Activated CD4-positive, CD25-positive, alpha-beta regulatory T cell treated with anti-CD3 and anti-CD28 coated beads, Interleukin-2, amount 50 U/mL, for 16 hours (primary cell): ENCODE measurements at regions not wholly inside any gene's neighbourhood (a gene's known extent, or its start where the extent isn't known, plus 50 kb on each side); places are given as distances from the start of the nearest gene placed in this dataset.
"Not testable (repeated sequence)": the region's sequence is repeated elsewhere in the genome, so short reads cannot be mapped to it uniquely, and the experiment has no call there.

Experiments
- DNase-seq: peaks from one replicate; pipeline ENCODE4 v3.0.0-alpha.2; 2020; ENCODE audit warnings: low read depth, low spot score

DNA sequence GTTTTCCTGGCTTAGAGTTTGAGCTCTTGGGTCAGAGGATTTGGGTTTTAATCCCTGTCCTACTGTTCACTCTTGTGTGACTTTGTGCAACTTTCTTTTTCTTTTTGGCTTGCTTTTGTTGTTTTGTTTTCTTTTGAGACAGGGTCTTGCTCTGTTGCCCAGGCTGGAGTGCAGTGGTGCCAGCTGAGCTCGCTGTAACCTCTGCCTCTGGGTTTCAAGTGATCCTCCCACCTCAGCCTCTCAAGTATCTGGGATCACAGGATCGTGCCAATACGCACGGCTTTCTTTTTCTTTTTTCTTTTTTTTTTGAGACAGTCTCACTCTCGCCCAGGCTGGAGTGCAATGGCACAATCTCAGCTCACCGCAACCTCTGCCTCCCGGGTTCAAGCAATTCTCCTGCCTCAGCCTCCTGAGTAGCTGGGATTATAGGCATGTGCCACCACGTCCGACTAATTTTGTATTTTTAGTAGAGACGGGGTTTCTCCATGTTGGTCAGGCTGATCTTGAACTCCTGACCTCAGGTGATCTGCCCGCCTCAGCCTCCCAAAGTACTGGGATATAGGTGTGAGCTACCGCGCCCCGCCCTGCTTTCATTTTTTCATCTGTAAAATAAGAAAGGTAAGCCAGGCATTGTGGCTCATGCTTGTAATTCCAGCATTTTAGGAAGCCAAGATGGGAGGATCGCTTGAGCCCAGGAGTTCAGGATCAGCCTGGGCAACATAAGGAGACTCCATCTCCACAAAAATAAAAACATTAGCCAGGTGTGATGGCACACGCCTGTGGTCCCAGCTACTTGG lies 76.1 kb upstream of the ZNF217 start:
- DNase-seq, result not testable (repeated sequence)

DNA sequence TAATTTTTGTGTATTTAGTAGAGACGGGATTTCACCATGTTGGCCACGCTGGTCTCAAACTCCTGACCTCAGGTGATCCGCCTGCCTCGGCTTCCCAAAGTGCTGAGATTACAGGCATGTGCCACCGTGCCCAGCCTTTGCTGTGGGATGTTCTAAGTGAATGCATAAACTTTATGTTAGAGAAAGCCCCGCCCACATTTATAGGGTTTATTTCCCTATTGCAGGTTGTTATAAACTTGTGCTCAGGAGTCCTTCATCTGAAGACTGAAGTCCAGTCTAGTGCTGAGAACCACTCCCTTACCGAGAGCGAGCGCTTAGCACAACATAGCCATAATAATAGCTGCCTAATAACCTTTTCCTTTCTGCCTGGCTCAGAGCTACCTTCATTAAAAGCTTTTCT lies 75.4 kb upstream of the ZNF217 start:
- no peak for DNase-seq

DNA sequence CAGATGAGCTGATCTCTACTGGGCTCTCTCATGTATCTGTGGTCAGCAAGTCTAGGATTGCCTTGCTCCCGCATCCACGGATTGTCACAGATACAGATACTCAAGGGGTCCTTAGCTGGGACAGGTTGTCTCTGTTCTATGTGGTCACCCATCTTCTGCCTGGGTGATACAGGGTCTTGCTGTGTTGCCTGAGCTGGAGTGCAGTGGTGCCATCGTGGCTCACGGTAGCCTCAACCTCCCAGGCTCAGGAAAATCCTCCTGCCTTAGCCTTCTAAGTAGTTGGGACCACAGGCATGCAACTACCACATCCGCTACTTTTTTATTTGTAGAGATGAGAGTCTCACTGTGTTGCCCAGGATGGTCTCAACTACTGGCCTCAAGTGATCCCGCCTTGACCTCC lies 72.5 kb upstream of the ZNF217 start:
- no peak for DNase-seq

DNA sequence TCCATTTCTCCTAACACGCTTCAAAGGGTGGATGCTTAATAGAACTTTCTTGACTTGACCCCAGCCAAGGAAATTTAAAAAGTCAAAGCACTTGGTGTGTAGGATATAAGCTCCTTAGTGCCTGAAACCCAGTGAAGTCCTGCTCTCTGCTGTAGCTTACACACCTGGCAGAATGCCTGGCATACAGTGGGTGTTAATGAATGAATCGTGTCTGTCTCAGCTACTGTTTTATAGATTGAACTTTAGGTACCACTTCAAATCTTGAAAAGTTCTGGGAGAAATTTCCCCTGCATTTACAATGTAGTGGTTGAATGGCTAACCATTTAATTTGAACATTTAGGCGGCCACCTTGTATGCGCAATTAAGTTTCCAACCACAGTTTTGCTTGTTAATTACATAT lies 70.5 kb upstream of the ZNF217 start:
- DNase-seq, result no peak

DNA sequence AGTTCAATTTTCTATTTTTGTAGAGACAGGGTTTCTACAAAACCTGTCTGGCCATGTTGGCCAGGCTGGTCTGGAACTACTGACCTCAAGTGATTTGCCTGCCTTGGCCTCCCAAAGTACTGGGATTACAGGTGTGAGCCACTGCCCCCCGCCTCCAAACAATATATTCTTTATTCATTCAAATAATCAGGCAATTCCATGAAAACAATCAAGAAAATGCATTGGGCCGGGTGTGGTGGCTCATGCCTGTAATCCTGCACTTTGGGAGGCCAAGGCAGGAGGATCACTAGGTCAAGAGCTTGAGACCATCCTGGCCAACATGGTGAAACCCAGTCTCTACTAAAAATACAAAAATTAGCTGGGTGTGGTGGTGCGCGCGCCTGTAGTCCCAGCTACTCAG lies 69.9 kb upstream of the ZNF217 start:
- DNase-seq, result not testable (repeated sequence)

DNA sequence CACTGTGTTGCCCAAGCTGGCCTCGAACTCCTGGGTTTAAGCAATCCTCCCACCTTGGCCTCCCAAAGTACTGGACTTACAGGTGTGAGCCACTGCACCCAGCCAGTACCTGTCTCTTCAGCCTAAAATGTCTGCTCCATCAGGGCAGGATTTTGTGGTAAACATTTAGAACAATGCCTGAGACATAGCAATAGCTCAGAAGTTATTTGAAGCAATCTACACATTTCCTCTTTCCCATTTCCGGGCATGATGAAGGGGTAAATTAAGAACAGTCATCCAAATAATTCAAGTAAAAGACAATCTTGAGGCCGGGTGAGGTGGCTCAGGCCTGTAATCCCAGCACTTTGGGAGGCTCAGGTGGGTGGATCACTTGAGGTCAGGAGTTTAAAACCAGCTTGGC lies 69.0 kb upstream of the ZNF217 start:
- DNase-seq, result no peak

DNA sequence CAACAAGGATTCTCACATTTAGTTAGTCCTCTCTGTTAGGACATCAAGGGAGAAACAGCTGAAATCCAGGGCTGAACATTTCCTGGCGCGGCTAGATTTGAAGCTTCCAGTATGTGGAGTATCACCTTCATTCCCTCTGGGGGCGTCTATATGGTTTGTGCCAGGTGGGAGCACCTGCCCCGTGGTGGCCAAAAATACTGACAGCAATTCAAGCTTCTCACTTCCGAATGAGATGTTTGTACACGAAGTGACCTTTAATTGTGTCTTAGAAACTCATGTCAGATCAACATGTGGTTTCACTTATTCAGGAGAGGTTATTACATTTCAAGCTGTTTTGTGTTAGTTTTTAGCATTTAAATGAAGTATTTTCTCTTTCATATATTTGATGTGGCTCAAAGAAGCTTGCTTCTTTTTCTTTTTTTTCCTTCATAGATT lies 67.3 kb upstream of the ZNF217 start:
- no peak for DNase-seq

DNA sequence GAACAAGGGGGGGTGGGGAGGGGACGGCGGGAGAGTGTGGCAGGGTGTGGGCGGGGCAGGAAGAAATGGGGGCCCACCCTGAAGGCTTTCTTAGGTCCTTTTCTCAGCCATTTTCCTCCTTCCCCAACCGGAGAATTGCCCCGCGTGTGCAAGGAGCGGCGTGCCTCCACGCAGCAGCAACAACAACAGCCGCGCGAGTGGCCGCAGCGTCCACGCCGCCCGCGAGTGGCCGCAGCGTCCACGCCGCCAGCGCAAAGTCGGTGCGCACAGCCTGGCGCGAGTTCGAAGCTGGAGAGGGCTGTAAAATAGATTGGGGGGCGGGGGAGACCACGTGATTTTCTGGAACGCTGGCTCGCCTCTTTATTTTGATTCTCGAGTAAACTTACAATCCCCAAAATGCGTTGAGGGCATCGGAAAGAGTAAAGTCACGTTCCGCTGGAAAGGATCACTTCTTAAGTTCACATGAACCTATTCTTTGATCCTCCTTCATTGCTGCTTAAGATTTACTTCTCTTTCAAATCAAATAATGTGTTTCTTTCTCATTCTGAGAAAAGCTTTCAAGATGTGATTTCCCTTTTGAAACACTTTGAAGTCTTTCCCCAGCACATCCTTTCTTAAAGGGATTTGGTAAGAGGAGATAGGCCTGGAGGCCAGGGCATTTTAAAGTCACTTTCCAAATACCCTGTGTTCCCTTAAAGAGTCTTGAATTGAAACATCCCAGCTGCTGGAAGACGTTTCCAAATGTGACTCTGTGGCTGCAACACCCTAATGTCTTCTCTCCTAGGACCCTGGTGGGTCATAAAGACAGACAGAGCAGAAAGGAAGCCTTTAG lies 66.7 kb upstream of the ZNF217 start:
- no peak for DNase-seq

DNA sequence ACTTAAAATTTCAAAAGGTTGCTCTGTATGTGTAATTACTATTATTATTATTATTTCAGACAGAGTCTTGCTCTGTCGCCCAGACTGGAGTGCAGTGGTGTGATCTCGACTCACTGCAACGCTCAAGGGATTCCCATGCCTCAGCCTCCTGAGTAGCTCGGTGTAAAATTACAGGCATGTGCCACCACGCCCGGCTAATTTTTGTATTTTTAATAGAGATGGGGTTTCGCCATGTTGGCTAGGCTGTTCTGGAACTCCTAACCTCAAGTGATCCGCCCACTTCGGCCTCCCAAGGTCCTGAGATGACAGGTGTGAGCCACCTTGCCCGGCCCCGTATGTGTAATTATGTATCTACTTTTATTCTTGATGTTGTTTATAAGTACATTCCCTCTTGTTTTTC lies 65.3 kb upstream of the ZNF217 start:
- no peak for DNase-seq

DNA sequence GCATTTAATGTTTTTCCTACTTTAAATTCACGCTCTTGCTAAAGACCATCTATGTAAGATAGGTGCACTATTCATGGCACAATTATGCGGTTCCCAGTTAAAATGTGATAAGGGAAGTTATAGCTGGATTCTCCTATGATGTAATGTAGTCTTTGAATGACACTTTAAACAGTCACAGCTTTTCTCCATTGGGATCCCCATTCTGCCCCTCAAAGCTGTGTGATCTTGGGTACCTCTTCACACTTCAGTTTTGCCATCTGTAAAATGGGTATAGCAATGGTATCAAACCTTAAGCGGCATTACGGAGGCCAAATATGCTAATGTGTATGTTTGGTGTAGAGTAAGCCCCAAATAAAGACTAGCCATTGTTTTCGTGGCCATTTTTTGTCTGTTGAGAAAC lies 64.7 kb upstream of the ZNF217 start:
- DNase-seq, result no peak

DNA sequence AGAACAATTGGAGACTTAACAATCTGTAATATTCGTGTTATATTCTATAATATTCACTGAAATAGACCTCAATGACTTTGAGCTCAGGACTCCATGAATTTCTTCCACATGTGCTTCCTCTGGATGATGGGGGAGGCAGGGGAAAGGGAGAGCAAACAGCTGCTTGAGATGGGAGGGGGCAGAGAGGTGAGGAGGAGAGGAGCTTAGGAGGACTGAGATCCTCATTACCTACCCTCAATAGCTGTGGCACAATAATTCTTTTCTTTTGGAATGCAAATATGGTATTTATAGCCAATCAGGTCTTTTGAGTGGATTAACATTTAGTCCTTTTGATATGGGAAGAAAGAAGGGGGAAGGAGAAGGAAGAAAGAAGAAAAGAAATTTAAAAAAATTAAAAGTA lies 64.1 kb upstream of the ZNF217 start:
- no peak for DNase-seq

DNA sequence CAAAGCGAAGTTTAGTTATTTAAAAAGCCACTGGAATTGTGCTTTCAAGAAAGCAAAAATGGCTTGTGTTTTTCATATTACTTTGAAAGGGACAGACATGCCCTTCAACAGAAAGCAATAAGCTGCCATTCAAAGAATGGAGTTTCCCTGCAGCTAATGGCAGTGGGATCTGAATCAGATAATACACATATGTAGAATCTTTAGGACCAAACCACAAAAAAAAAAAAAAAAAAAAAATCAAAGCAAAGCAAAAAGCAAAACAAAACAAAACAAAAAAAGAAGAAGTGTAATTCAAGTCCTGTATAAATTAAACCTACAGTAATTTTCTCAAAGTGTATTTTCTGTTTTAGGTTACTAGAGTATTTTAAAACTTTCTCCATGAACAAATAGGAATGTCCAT lies 63.6 kb upstream of the ZNF217 start:
- DNase-seq, result no peak

DNA sequence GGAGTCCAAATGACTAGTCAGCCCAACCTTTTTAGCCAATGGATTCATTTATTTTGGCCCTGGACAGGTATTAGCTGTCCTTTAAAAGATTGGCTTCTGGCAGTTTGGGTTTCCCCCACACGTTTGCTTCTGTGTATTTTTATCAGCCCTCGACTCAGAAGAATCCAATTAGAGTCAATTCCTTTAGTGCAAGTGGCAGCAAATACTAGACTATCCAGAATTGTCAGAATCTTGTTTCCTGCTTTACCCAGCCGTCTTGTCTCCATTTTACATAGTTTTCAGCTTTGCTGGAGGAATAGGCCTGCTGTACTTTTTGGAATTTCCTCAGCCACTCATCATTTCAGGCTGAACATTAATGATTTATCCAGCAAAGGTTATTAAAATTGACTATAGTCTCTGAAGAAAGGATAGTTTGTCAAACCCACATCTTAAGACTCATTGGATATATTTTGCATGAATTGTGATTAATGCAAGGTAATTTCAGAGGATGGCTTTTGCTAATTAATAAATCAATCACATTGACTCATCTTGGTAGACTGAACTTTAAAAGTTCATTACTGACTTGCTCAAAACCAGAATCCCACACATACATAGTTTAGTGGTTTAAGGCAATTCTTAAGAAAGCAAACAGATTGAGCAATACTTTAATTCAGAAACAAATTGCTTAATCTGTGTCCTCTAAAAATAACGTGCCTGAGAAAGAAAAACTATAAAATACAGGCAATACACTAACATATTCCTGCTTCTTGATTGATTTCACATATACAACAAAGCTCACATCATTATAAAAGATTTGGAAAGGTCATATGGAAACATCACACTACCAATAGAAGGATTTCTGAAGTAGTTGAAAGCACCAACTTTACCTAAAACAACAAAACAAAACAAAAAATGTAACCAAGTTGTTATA lies 62.9 kb upstream of the ZNF217 start:
- DNase-seq, result no peak

DNA sequence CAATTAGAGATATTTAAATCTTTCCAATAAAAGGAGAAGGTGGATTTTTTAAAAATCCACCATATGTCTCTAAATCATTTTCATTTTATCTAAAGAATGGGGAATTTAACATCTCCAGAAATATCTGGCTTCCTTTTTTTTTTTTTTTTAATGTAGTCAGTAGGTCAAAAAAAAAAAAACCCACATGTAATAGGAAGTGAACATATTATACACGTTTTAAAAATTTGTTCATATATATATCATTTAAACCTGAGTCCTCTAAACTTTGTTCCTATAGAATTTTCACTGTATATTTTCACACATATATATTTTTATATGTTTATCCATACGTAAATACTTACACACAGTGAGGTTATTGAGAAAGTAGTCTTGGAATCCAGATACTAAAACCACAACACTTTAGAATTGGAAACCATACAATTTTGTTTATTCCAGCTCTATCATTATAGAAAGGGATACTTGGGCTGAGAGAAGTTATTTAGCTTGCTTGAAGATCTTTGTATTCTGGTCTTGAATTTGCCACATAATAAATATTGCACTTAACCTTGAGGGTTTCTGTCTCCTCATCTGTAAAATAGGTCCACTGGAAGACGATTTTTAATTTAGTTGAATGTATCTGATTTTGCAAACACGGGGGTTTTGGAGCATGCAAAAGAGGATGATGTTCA lies 62.1 kb upstream of the ZNF217 start:
- DNase-seq, result no peak

DNA sequence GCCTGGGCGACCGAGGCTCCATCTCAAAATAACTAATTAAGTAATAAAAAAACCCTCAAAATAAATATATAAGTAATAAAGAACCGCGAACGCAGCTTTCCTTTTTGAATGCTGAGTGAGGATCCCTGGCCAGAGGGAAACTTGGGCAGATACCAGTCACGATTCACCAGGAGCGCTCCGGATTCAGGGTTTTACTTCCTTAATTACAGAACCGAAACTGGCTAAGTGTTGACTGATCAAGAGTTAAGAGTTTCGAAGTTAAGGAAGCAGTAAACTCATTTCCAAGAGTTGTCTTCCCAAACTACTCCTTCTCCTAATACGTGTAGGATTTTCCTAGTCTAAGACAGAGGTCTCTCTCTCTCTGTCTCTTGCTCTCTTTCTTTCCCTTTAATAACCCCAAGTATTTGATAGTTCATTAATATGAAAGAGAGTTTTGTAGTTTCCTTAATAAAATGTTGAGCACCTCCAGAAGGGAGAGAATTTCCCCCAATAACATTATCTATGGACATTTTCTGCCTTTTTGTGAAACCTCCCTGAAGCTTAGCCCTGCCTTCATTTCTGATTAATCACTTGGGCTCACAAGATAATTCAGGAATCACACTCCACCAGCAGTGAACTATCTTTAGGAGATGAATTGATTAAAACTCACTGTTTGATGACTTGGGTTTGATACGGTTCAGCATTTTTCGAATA lies 61.4 kb upstream of the ZNF217 start:
- no peak for DNase-seq

DNA sequence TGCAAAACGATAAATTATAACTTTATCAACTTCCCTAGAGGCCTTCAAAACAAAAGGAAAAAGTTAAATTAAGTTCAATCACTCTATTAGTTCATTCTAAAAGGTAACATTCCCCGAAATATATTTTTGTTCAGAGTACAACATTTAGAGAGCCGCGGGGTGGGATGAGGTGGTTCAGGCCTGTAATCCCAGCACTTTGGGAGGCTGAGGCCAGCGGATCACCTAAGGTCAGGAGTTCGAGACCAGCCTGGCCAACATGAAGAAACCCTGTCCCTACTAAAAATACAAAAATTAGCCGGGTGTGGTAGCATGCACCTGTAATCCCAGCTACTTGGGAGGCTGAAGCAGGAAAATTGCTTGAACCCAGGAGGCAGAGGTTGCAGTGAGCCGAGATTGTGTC lies 60.9 kb upstream of the ZNF217 start:
- not testable (repeated sequence) for DNase-seq

DNA sequence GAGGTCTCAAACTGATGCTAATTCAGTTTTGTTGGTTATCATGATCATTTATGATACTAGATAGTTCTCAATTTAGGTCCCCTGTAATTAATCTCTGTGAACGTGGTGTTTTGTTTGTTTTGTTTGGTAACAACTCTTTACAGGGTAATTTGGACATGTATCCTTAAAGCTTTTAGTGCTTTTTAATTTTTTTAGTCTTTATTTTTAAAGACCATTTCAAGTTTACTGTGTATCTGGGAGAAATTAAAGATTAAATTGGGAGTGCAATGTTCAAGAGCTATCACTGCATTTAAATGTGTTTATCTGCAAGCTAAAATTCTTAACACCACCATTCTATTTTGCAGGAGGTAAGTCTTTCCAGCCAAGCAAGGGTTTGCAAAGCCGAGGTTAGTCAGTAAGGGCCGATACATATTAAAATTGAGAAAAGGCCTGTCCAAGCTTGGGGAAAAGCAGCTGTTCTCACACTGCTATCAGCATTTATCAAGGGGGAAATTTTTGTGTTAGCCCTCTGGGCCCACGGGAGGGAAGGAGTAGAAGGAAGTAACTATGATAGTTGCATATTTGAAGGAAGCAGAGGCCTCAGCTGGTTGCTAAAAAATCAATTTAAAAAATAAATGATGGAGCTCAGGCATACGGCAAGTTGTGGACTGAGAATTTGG lies 59.3 kb upstream of the ZNF217 start:
- no peak for DNase-seq

DNA sequence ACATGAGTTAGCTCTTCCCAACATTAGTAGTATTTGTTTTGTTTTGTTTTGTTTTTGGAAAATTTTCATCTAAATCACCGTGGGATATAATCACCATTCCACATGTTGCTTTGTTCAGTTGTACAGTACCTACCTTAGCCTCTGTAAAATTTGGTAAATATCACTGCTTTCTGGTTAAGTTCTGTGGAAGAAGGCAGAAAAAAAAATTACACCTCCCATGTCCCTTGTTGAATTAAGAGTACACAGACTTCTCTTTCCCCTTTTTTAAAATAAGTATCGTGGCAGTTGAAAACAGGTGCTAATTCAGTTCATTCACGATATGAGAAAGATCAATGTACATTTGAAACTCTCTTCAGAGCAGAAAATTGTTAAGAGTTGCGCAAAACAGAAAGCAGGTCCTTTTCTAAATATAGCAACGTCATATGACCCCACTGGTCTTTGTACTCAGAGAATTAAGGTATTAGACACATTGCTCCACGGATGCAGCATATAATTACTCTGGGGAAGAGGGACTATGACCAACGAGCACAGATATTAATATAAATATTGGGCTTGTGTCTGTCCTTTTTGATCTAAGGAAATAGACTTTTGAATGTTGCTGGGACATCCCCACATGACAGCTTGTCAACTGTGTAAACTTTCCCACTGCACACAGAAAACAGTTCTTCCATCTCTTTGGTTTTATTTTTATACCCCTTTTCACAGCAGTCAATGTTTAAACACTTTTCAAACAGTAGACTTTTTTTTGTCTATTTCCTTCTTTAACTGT lies 58.6 kb upstream of the ZNF217 start:
- no peak for DNase-seq

DNA sequence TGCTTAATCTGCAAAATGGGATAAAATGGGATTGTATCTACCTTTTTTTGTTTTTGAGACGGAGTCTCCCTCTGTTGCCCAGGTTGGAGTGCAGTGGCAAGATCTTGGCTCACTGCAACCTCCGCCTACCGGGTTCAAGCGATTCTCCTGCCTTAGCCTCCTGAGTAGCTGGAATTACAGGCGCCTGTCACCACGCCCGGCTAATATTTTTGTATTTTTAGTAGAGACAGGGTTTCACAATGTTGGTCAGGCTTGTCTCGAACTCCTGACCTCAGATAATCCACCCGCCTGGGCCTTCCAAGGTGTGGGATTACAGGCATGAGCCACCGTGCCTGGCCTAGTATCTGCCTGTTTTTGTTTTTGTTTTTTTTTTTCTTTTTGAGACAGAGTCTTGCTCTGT lies 55.9 kb upstream of the ZNF217 start:
- DNase-seq, result not testable (repeated sequence)
